ENCODE measurements at regions not wholly inside any gene's neighbourhood (a gene's known extent, or its start where the extent isn't known, plus 50 kb on each side); places are given as distances from the start of the nearest gene placed in this dataset.
"Not testable (repeated sequence)": the region's sequence is repeated elsewhere in the genome, so short reads cannot be mapped to it uniquely, and the experiment has no call there.

DNA sequence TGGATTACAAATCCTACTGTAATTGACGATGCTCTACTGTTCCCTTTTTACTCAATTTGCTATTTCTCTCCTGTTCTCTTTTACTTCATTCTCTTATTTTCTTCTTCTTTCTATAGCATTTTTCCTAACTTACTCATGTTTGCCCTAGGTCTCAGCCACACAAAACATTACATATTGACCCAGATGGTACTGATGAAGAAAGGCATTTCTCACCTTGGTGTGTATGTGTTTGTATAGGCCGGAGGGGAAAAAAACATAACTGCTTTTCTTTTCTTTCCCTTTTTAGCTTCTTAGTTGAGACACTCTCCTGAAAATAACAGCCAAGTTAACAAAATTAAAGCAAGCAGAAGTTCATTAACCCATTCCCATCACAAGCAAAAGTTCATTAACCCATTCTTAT is 1019.8 kb upstream of the CDH18 start:
- no peak for DNase-seq

- DNase-seq = not testable (repeated sequence)
Observed at GRCh38 chr5:20988933-20989332, 1000.9 kb upstream of the CDH18 start.

DNA sequence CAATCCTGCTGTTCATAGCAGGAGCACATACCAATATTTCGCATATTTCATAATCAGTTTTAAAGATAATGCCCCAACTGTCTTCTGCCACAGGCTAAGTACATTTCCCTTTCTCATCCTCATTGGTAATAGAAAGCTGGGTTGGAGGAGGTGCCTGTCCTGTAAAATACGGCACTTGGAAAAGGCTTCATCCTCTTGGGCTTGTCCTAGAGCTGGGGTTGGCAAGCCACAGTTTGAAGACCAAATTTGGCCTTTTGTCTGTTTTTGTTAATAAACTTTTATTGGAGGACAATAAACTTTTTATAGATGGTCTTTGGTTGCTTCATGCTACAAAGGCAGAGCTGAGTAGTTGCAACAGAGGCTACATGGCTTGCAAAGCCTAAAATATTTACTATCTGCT is 997.8 kb upstream of the CDH18 start:
- no peak for DNase-seq

GRCh38 chr5:20974426-20974825 is 986.4 kb upstream of the CDH18 start:
- DNase-seq = no peak

GRCh38 chr5:20972419-20972925 is 984.5 kb upstream of the CDH18 start:
- no peak for DNase-seq

- no peak for DNase-seq
Observed at GRCh38 chr5:20959347-20959746, 971.3 kb upstream of the CDH18 start.

GRCh38 chr5:20958641-20959040 is 970.6 kb upstream of the CDH18 start:
- DNase-seq = no peak

- no peak for DNase-seq
Observed at GRCh38 chr5:20956134-20956533, 968.1 kb upstream of the CDH18 start.

GRCh38 chr5:20949636-20950035 is 961.6 kb upstream of the CDH18 start:
- DNase-seq = no peak

- DNase-seq = not testable (repeated sequence)
Observed at GRCh38 chr5:20943183-20943971, 955.4 kb upstream of the CDH18 start.

GRCh38 chr5:20942603-20943002 is 954.6 kb upstream of the CDH18 start:
- DNase-seq = not testable (repeated sequence)

DNA sequence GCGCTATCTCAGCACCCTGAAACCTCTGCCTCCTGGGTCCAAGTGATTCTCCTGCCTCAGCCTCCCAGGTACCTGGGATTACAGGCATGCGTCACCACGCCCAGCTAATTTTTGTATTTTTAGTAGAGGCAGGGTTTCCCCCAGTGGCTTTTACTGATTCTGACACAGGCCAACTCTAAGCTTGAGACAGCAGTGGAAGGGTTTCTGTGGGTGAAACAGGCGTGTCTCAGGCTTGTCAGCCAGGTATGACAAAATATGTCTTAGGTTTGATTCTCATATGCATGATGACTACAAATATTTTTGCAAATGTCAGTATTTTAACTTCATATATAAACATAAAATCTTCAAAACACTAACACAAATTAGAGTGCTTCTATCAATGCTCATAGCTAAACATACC is 952.8 kb upstream of the CDH18 start:
- not testable (repeated sequence) for DNase-seq

DNA sequence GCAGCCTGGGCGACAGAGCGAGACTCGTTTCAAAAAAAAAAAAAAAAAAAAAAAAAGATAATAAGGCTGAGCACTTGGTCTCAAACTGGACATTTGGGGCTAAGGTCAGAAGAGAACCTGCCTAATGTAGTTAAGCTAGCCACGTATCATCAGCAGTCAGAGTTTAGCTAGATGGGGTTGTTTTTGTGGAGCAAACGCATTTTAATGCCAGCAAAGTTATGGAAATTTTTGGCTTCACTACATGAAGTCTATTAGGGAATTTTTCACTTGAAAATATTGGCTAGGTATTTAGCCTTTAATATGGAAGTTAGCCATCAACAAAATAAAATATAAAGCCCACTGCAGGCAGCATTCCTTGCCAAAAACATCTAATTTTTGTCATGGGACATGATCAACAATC is 902.9 kb upstream of the CDH18 start:
- not testable (repeated sequence) for DNase-seq

DNA sequence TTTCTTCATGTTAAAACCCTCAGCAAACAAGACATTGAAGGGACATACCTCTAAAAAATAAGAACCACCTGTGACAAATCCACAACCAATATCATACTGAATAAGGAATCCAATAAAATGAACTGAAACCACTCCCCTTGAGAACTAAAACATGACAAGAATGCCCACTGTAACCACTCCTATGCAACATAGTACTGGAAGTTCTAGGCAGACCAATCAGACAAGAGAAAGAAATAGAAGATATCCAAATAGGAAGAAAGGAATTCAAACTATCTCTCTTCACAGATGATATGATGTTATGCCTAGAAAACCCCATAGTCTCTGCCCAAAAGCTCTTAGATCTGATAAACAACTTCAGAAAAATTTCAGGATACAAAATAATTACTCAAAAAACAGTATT is 887.7 kb upstream of the CDH18 start:
- not testable (repeated sequence) for DNase-seq

DNA sequence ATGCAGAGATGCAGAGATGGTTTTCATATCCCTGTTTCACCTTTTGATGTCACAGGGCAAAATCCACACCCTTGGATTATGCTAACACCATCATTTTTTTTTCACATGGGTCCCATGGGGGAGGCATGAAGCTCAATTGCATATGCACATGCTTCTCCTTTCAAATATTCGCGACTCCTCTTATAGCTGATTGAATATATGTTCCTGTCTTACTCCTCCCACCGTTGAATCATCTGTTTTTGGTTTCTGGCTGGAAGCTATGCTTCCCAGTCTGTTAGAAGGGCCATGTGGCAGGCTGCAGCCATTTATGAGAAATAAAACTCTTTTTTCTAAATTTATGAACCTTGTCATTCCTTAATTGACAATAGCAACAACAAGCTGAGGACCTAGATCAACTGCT is 877.9 kb upstream of the CDH18 start:
- DNase-seq = not testable (repeated sequence)

GRCh38 chr5:20833081-20833627 is 845.2 kb upstream of the CDH18 start:
- DNase-seq = no peak

DNA sequence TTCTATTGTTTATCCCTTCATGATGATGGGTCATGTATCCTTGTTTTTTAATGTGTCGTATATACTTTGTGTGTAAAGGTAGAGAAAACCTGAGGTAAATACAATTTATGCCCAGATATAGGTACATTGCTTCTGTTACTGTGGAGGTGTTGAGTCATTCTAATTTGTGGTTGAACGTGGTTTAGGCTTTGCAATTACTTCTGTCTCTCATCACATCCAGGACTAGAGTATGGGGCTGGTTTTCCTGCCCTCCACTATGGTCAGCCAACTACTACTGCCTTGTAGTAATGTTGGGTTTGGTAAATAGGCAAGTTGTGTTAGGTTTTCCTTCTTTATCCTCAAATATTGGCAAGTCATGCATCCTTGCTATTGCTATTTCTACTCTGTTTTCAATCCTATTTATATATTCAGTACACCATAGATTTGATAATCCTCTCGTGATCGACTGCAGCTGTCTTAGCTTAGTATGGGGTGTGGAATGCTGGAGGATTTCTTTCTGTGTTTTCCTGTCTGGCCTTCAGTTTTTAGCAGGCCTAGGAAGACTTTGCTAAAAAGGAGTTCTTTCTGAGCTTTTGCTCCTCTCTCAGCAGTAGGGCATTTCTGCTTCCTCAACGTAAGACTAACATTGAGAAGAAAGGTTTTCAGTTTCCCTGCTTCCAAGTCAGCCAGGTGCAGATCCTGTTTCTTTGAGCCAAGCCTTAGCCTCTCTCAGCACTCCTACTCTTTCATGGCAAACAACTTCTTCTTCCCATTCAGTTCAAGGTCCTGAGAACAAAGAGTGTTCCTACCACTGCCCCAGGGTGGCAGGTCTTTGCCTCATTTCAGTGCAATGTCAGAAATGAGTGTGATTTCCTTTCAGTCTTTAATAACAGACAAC is 844.4 kb upstream of the CDH18 start:
- DNase-seq = no peak

- DNase-seq = not testable (repeated sequence)
Observed at GRCh38 chr5:20825951-20826350, 838.0 kb upstream of the CDH18 start.

GRCh38 chr5:20797216-20797615 is 809.2 kb upstream of the CDH18 start:
- not testable (repeated sequence) for DNase-seq

GRCh38 chr5:20784755-20785154 is 796.8 kb upstream of the CDH18 start:
- not testable (repeated sequence) for DNase-seq

GRCh38 chr5:20783484-20783883 is 795.5 kb upstream of the CDH18 start:
- not testable (repeated sequence) for DNase-seq

- not testable (repeated sequence) for DNase-seq
Observed at GRCh38 chr5:20771338-20771737, 783.3 kb upstream of the CDH18 start.

GRCh38 chr5:20765074-20765473 is 777.1 kb upstream of the CDH18 start:
- DNase-seq = not testable (repeated sequence)

All from NCI-H2107 (cell line).